GM12878 (cell line): ENCODE measurements at regions not wholly inside any gene's neighbourhood (a gene's known extent, or its start where the extent isn't known, plus 50 kb on each side); places are given as distances from the start of the nearest gene placed in this dataset.
"Not testable (repeated sequence)": the region's sequence is repeated elsewhere in the genome, so short reads cannot be mapped to it uniquely, and the experiment has no call there.

ENCODE experiments used
- ATF2 ChIP-seq: IDR thresholded peaks from 2 replicates; pipeline ENCODE4 v1.6.1; 2012; ENCODE audit warnings: low read length, inconsistent platforms
- CTCF ChIP-seq, 3 experiments: IDR thresholded peaks in 2 of 3; conservative IDR thresholded peaks in 1 of 3; 2 replicates each; pipeline ENCODE4 v1.5.1; 2011; ENCODE audit warnings: low read depth in 3 of 3, low read length in 3 of 3, mild to moderate bottlenecking in 3 of 3, control low read depth in 2 of 3, moderate library complexity in 2 of 3, inconsistent platforms in 1 of 3, mixed read lengths in 1 of 3; ENCODE audit not compliant: control insufficient read depth in 2 of 3, insufficient read depth in 1 of 3; ENCODE audit errors: extremely low read depth in 1 of 3
- EZH2 ChIP-seq: IDR thresholded peaks from 2 replicates; pipeline ENCODE4 v1.6.1; 2012; ENCODE audit warnings: low read depth, mild to moderate bottlenecking, control low read depth, inconsistent platforms, low read length, borderline replicate concordance; ENCODE audit not compliant: control insufficient read depth
- MTA3 ChIP-seq: IDR thresholded peaks from 2 replicates; pipeline ENCODE4 v1.6.1; 2012; ENCODE audit warnings: low read length, inconsistent platforms, borderline replicate concordance
- MYC ChIP-seq: IDR thresholded peaks from 2 replicates; pipeline ENCODE4 v1.6.1; 2011; ENCODE audit warnings: mild to moderate bottlenecking, low read length, moderate library complexity, inconsistent platforms; ENCODE audit not compliant: insufficient read depth, insufficient replicate concordance, insufficient read length, severe bottlenecking
- PBX3 ChIP-seq: IDR thresholded peaks from 2 replicates; pipeline ENCODE4 v1.6.1; 2011; ENCODE audit warnings: mild to moderate bottlenecking, low read depth, low read length, moderate library complexity; ENCODE audit not compliant: insufficient replicate concordance
- PML ChIP-seq: IDR thresholded peaks from 2 replicates; pipeline ENCODE4 v1.6.1; 2012; ENCODE audit warnings: low read length, inconsistent platforms
- SIN3A ChIP-seq: IDR thresholded peaks from 2 replicates; pipeline ENCODE4 v1.6.1; 2012; ENCODE audit warnings: low read depth, low read length, improper control_type of control experiment
- ZBTB33 ChIP-seq: fragments of 450-650 bp; IDR thresholded peaks from 2 replicates; pipeline ENCODE4 v1.6.1; 2017; ENCODE audit warnings: mild to moderate bottlenecking
- ZNF274 ChIP-seq: IDR thresholded peaks from one replicate; pipeline ENCODE4 v1.8.0; 2011; ENCODE audit not compliant: insufficient read length, insufficient read depth

GRCh38 chr13:21260561-21261290, 84.3 kb downstream of the MRPL57 start:
- TF ChIP-seq MTA3; ATF2; CTCF (IDR thresholded peaks at IDR 0.05 in 2 of 3, conservative IDR thresholded peaks at IDR 0.05 in 1 of 3; ENCODE audit: control insufficient read depth in 2 of 3, extremely low read depth in 1 of 3, insufficient read depth in 1 of 3, low read depth in 3 of 3, low read length in 3 of 3); SIN3A; ZNF274; PML; MYC; EZH2; PBX3; ZBTB33: not testable (repeated sequence)
